NCI-H2171 treated with DMSO at 0.1 percent for 48 hours (cell line): ENCODE measurements at regions not wholly inside any gene's neighbourhood (a gene's known extent, or its start where the extent isn't known, plus 50 kb on each side); places are given as distances from the start of the nearest gene placed in this dataset.

Source experiments
- DNase-seq: peaks from one replicate; lab custom pipeline; 2025; lab: John Stamatoyannopoulos, UW

- no peak for DNase-seq
These were observed 271.3 kb upstream of the LDB2 start for GRCh38 chr4:17169699-17170098.

GRCh38 chr4:17168571-17168970 is 270.1 kb upstream of the LDB2 start:
- DNase-seq: no peak

GRCh38 chr4:17166954-17167353 is 268.5 kb upstream of the LDB2 start:
- DNase-seq: no peak

GRCh38 chr4:17165286-17165685 is 266.8 kb upstream of the LDB2 start:
- no peak for DNase-seq

- no peak for DNase-seq
These were observed 266.2 kb upstream of the LDB2 start for GRCh38 chr4:17164666-17165065.

GRCh38 chr4:17163156-17163771 is 264.8 kb upstream of the LDB2 start:
- DNase-seq: no peak

GRCh38 chr4:17157304-17157703 is 258.9 kb upstream of the LDB2 start:
- DNase-seq: no peak

GRCh38 chr4:17155486-17155885 is 257.0 kb upstream of the LDB2 start:
- DNase-seq: no peak

GRCh38 chr4:17153572-17153971 is 255.1 kb upstream of the LDB2 start:
- DNase-seq: no peak

GRCh38 chr4:17152941-17153540 is 254.6 kb upstream of the LDB2 start:
- DNase-seq: no peak

GRCh38 chr4:17142232-17142711 is 243.8 kb upstream of the LDB2 start:
- DNase-seq: no peak

GRCh38 chr4:17138847-17139246 is 240.4 kb upstream of the LDB2 start:
- DNase-seq: no peak

- DNase-seq: no peak
These were observed 236.1 kb upstream of the LDB2 start for GRCh38 chr4:17134565-17134964.

- no peak for DNase-seq
These were observed 235.7 kb upstream of the LDB2 start for GRCh38 chr4:17134100-17134499.

GRCh38 chr4:17132226-17132625 is 233.8 kb upstream of the LDB2 start:
- DNase-seq: no peak

- no peak for DNase-seq
These were observed 229.8 kb upstream of the LDB2 start for GRCh38 chr4:17128268-17128667.

- DNase-seq: no peak
These were observed 228.0 kb upstream of the LDB2 start for GRCh38 chr4:17126321-17126966.

- DNase-seq: no peak
These were observed 226.3 kb upstream of the LDB2 start for GRCh38 chr4:17124767-17125166.

- no peak for DNase-seq
These were observed 222.3 kb upstream of the LDB2 start for GRCh38 chr4:17120761-17121160.

- no peak for DNase-seq
These were observed 219.3 kb upstream of the LDB2 start for GRCh38 chr4:17117746-17118145.

- no peak for DNase-seq
These were observed 217.1 kb upstream of the LDB2 start for GRCh38 chr4:17115583-17115982.

GRCh38 chr4:17112292-17112659 is 213.8 kb upstream of the LDB2 start:
- DNase-seq: no peak

GRCh38 chr4:17109126-17109525 is 210.7 kb upstream of the LDB2 start:
- DNase-seq: no peak

GRCh38 chr4:17103231-17103630 is 204.8 kb upstream of the LDB2 start:
- DNase-seq: no peak
